ENCODE measurements at regions not wholly inside any gene's neighbourhood (a gene's known extent, or its start where the extent isn't known, plus 50 kb on each side); places are given as distances from the start of the nearest gene placed in this dataset.

DNA sequence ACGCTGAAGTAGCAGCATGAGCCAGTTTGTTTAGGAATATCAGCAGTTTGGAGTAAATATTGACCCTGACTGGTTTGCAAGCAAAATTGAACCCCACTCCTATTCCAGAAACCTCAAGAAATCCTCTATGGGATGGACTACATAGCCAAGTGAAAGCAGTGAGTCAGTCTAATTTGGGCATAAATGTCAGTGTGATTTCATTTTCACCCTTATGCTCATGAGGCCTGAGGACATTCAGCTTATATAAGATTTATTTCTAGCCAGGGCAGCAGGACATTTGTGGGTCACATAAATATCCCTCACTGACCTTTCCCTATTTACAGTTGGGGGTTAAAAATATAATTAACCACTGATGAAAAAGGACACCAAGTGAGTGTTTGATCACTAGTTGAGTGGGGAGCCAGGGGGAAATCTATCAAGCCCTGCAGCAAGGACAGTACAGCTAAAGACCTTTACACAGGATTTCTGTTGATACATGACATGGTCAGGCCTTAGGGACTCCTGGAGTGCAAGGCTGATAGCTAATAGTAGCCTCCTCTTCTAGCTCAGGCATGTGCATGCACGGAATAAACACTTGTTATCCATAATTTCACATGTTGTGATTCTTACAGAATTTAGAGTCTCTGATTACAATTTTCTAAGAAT lies 996.9 kb upstream of the GRIA3 start:
- Mint-ChIP-seq H3K27ac (no peak overlapping the region), H3K4me1 (no peaks in the 10 kb centered on the region), H3K4me3 (no peak overlapping the region), H3K9me3 (peaks cover 15% of the 10 kb centered on the region), H3K27me3 (ENCODE audit: low read depth) (no peaks in the 10 kb centered on the region), H3K36me3 (ENCODE audit: low read depth) (no peaks in the 10 kb centered on the region)
- TF ChIP-seq, protein P1, sequence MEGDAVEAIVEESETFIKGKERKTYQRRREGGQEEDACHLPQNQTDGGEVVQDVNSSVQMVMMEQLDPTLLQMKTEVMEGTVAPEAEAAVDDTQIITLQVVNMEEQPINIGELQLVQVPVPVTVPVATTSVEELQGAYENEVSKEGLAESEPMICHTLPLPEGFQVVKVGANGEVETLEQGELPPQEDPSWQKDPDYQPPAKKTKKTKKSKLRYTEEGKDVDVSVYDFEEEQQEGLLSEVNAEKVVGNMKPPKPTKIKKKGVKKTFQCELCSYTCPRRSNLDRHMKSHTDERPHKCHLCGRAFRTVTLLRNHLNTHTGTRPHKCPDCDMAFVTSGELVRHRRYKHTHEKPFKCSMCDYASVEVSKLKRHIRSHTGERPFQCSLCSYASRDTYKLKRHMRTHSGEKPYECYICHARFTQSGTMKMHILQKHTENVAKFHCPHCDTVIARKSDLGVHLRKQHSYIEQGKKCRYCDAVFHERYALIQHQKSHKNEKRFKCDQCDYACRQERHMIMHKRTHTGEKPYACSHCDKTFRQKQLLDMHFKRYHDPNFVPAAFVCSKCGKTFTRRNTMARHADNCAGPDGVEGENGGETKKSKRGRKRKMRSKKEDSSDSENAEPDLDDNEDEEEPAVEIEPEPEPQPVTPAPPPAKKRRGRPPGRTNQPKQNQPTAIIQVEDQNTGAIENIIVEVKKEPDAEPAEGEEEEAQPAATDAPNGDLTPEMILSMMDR (IDR thresholded peaks at IDR 0.05; ENCODE audit: unreplicated experiment in 3 of 3) = no peak

DNA sequence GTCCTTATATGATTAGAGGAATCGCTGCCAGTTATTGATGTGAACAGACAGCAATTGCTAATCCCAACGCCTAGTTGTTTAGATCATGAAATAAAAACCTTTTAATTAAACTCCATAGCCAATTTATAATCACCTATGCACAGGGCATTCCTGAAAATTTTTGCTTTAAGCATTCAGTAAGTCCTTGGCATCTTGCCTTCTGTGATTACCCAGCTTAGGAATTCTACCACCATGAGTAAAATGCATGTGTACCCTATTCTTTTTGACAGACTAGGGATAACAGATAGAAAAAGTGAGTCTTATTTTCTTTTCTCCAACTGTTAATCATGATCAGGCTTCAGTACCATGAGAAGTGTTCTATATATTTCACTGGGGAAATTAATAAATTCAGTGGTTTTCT lies 995.3 kb upstream of the GRIA3 start:
- Mint-ChIP-seq H3K36me3 (ENCODE audit: low read depth) (no peaks in the 10 kb centered on the region), H3K9me3 (peaks cover 11% of the 10 kb centered on the region), H3K27ac (no peak overlapping the region), H3K4me3 (no peak overlapping the region), H3K27me3 (ENCODE audit: low read depth) (no peaks in the 10 kb centered on the region), H3K4me1 (no peaks in the 10 kb centered on the region)
- TF ChIP-seq, protein P1 (IDR thresholded peaks at IDR 0.05; ENCODE audit: unreplicated experiment in 3 of 3) = no peak

DNA sequence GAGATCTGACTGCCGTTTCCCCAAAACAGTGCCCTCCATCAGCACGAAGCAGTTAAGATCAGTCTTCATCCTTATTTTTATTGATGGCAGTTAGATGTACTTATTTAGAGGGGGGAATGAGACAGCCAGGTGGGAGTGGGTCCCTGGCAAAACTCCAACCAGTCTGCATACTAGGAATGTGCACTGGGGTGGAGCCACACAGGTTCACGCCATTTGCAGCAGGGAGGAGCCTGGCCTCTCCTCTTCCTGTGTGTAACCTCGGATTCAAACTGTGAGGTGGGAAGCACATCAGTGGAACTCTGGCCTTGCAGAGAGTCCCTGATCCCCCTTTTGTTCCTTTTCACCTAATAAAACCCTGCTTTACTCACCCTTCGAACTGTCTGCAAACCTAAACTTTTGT lies 987.7 kb upstream of the GRIA3 start:
- no peak overlapping the region for H3K27ac Mint-ChIP-seq
- no peaks in the 10 kb centered on the region for H3K36me3 Mint-ChIP-seq (ENCODE audit: low read depth)
- no peaks in the 10 kb centered on the region for H3K27me3 Mint-ChIP-seq (ENCODE audit: low read depth)
- TF ChIP-seq, protein P1 (IDR thresholded peaks at IDR 0.05; ENCODE audit: unreplicated experiment in 3 of 3) = no peak
- H3K9me3 Mint-ChIP-seq = peaks cover 8% of the 10 kb centered on the region
- H3K4me1 Mint-ChIP-seq = no peaks in the 10 kb centered on the region
- no peak overlapping the region for H3K4me3 Mint-ChIP-seq

DNA sequence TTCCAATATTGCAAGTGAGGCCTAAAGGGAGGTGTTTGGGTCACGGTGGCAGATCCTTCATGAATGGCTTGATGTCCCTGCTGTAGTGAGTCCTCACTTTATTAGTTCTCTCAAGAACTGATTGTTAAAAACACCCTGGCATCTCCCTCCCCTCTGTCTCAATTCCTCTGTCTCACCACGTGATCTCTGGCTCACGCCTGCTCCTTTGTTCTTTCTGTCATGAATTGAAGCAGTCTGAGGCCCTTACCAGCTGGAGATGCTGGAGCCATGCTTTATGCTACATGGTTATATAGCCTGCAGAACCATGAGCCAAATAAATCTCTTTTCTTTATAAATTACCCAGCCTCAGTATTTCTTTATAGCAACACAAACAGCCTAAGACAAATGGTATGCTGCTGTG lies 980.7 kb upstream of the GRIA3 start:
- H3K4me3 Mint-ChIP-seq = no peak overlapping the region
- H3K4me1 Mint-ChIP-seq = no peaks in the 10 kb centered on the region
- peaks cover 3% of the 10 kb centered on the region for H3K9me3 Mint-ChIP-seq
- no peak overlapping the region for H3K27ac Mint-ChIP-seq
- H3K27me3 Mint-ChIP-seq (ENCODE audit: low read depth) = no peaks in the 10 kb centered on the region
- TF ChIP-seq, protein P1 (IDR thresholded peaks at IDR 0.05; ENCODE audit: unreplicated experiment in 3 of 3) = no peak
- H3K36me3 Mint-ChIP-seq (ENCODE audit: low read depth) = no peaks in the 10 kb centered on the region

DNA sequence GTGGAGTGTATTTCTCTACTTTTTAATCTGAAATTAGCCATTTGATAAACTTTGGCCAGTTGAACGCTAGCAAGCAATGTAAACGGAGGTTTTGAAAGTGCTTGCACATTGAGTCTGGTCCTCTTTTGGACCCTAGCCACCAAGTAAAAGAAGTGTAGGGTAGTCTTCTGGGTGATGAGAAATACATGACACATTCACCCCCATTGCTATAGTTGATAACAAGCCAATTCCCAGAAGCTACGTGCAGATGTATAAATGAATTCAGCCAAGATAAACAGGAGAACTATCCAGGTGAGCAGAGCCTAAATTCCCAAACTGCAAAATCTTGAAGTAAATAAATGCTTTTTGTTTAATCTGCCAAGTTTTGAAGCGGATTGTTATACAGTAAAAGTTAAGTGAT lies 965.4 kb upstream of the GRIA3 start:
- no peak overlapping the region for H3K4me3 Mint-ChIP-seq
- no peaks in the 10 kb centered on the region for H3K4me1 Mint-ChIP-seq
- TF ChIP-seq, protein P1 (IDR thresholded peaks at IDR 0.05; ENCODE audit: unreplicated experiment in 3 of 3) = no peak
- H3K27ac Mint-ChIP-seq = no peak overlapping the region
- H3K9me3 Mint-ChIP-seq = peaks cover 2% of the 10 kb centered on the region
- peaks cover 33% of the 10 kb centered on the region for H3K27me3 Mint-ChIP-seq (ENCODE audit: low read depth)
- no peaks in the 10 kb centered on the region for H3K36me3 Mint-ChIP-seq (ENCODE audit: low read depth)

DNA sequence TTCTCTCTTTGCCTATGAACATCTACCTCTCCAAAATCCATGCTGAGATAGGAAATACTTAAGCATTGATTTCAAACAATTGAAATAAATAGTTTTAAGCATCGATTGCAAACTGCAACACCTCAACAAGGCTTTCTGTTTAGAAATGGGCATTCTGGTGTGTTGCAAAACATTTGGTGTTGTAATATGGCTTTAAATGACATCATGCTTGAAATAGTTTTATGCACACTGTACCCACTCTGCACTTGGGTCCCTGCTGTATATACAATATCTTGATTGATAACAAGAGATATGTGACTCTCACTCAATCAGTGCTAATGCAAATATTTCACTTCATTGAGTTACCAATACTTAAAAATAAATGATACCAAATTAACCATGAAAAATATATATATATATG lies 964.9 kb upstream of the GRIA3 start:
- Mint-ChIP-seq H3K27me3 (ENCODE audit: low read depth) (peaks cover 39% of the 10 kb centered on the region), H3K4me1 (no peaks in the 10 kb centered on the region)

More for the DNA sequence above, 964.9 kb upstream of the GRIA3 start:
- TF ChIP-seq, protein P1 (IDR thresholded peaks at IDR 0.05; ENCODE audit: unreplicated experiment in 3 of 3) = no peak
- Mint-ChIP-seq H3K9me3 (peaks cover 2% of the 10 kb centered on the region), H3K4me3 (no peak overlapping the region), H3K36me3 (ENCODE audit: low read depth) (no peaks in the 10 kb centered on the region), H3K27ac (no peak overlapping the region)

Measured in nephron (organoid).